HUES48 (cell line): ENCODE measurements at regions not wholly inside any gene's neighbourhood (a gene's known extent, or its start where the extent isn't known, plus 50 kb on each side); places are given as distances from the start of the nearest gene placed in this dataset.
"Not testable (repeated sequence)": the region's sequence is repeated elsewhere in the genome, so short reads cannot be mapped to it uniquely, and the experiment has no call there.

ENCODE experiments used
- H3K27ac ChIP-seq: one replicate; pipeline ENCODE4 v1.7.0; 2013; ENCODE audit warnings: low read depth, low read length, inconsistent platforms
- H3K27me3 ChIP-seq: 2 replicates; pipeline ENCODE4 v1.6.1; 2013; ENCODE audit warnings: mild to moderate bottlenecking, low read length; ENCODE audit not compliant: control insufficient read depth, insufficient read depth
- H3K36me3 ChIP-seq: 2 replicates; pipeline ENCODE4 v1.6.1; 2013; ENCODE audit warnings: low read length; ENCODE audit not compliant: control insufficient read depth, insufficient read depth
- H3K4me1 ChIP-seq: 2 replicates; pipeline ENCODE4 v1.6.1; 2013; ENCODE audit warnings: mild to moderate bottlenecking, low read length; ENCODE audit not compliant: control insufficient read depth, insufficient read depth
- H3K4me3 ChIP-seq: 2 replicates; pipeline ENCODE4 v1.5.1; 2013; ENCODE audit warnings: mild to moderate bottlenecking, low read depth, low read length
- H3K9ac ChIP-seq: 2 replicates; pipeline ENCODE4 v1.6.1; 2013; ENCODE audit warnings: mild to moderate bottlenecking, low read depth, low read length, moderate library complexity
- H3K9me3 ChIP-seq: 2 replicates; pipeline ENCODE4 v1.6.1; 2013; ENCODE audit warnings: low read length; ENCODE audit not compliant: control insufficient read depth, insufficient read depth

- H3K36me3 ChIP-seq, H3K4me3 ChIP-seq, H3K27ac ChIP-seq, H3K27me3 ChIP-seq, H3K9ac ChIP-seq, H3K9me3 ChIP-seq: not testable (repeated sequence)
- H3K4me1 ChIP-seq, result peaks cover 26% of the 10 kb centered on the region
These were observed 613.9 kb downstream of the HTR1B start for GRCh38 chr6:76849274-76849970.

GRCh38 chr6:76843054-76843822 lies 620.1 kb downstream of the HTR1B start:
- Histone ChIP-seq H3K4me1 (peaks cover 5% of the 10 kb centered on the region; the same call in 1 of the 2 replicates), H3K4me3 (no peak overlapping the region), H3K27me3 (no peaks in the 10 kb centered on the region), H3K9me3 (no peaks in the 10 kb centered on the region), H3K9ac (no peak overlapping the region), H3K27ac (no peak overlapping the region), H3K36me3 (no peaks in the 10 kb centered on the region)

DNA sequence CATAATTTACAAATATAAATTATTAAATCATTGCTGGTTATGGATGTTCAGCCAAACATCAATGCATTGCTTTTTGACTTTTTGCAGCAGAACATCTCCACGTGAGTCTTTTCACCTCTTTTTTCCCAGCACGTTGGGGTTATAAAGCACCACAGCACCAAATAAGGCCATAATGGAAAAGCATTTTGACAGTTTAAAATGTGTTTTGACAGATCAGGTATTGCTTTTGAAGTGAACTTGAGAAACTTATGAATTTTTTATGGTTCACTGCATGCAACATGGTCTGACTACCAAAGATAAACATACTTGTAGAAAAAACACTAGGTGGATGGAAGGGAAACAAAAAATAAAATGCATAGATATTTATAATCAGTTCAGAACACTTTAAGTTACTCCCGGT lies 622.4 kb downstream of the HTR1B start:
- no peaks in the 10 kb centered on the region for H3K9me3 ChIP-seq
- H3K27ac ChIP-seq, result no peak overlapping the region
- H3K9ac ChIP-seq, result no peak overlapping the region
- no peaks in the 10 kb centered on the region for H3K36me3 ChIP-seq
- H3K27me3 ChIP-seq, result no peaks in the 10 kb centered on the region
- no peak overlapping the region for H3K4me3 ChIP-seq
- peaks cover 5% of the 10 kb centered on the region; the same call in 1 of the 2 replicates for H3K4me1 ChIP-seq

DNA sequence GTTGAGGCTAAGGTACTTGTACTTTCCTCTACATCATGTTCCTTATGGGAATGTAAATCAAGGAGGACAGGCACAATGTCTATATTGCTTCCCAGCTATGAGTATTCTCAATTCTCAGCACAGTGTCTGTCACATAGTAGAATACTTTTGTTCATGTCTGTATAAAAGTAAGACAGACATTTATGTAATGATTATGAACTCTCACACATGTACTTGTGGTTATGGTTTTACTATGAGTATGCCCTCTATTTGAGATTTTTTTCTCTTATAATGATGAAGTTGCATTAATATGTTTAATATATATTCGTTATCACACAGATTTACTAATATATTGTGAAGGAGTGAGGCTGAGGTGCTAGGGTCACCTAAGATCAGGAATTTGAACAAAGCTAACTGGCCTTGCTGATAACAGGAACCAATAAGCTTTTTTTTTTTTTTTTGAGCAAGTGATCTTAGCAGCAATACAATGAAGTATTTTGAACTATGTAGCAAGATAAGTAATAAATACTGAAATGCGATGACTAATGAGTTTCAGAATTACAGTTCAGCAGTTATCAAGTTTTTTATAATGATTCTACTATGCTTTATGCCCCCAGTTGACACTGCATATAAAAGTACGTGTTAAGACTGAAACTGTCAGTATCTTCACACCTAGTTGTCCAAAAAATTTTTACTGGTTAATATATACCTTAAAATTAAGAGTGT lies 623.1 kb downstream of the HTR1B start:
- H3K4me1 ChIP-seq, result peaks cover 5% of the 10 kb centered on the region; the same call in 1 of the 2 replicates
- no peak overlapping the region for H3K27ac ChIP-seq
- H3K9me3 ChIP-seq, result no peaks in the 10 kb centered on the region
- H3K36me3 ChIP-seq, result no peaks in the 10 kb centered on the region
- no peak overlapping the region for H3K4me3 ChIP-seq
- no peaks in the 10 kb centered on the region for H3K27me3 ChIP-seq
- no peak overlapping the region for H3K9ac ChIP-seq

DNA sequence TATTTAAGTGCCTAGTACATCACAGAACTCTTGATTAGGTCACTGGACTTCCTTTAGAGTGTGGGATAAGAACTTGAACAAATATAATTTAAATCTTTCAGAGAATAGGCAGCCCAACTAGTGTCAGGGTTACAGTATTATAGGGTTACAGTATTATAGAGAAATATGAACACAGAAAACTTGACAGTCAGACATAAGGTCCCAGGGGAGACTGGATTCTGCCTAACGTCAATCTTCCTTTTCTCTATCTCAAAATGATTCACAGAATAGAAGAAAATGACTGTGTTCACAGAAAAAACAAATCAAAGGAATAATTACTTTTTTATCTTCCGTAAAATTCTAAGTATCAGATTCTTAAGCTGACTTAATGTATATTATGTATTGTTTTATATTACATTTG lies 623.8 kb downstream of the HTR1B start:
- Histone ChIP-seq H3K27me3 (no peaks in the 10 kb centered on the region), H3K9me3 (no peaks in the 10 kb centered on the region), H3K4me1 (peaks cover 5% of the 10 kb centered on the region; the same call in 1 of the 2 replicates), H3K4me3 (no peak overlapping the region), H3K36me3 (no peaks in the 10 kb centered on the region), H3K27ac (no peak overlapping the region), H3K9ac (no peak overlapping the region)

GRCh38 chr6:76837564-76837963 lies 625.7 kb downstream of the HTR1B start:
- no peaks in the 10 kb centered on the region for H3K4me1 ChIP-seq
- H3K27ac ChIP-seq, result no peak overlapping the region
- no peaks in the 10 kb centered on the region for H3K36me3 ChIP-seq
- H3K9me3 ChIP-seq, result no peaks in the 10 kb centered on the region
- no peak overlapping the region for H3K4me3 ChIP-seq
- no peak overlapping the region for H3K9ac ChIP-seq
- no peaks in the 10 kb centered on the region for H3K27me3 ChIP-seq

GRCh38 chr6:76835695-76836094 lies 627.6 kb downstream of the HTR1B start:
- no peak overlapping the region for H3K9ac ChIP-seq
- H3K36me3 ChIP-seq, result no peaks in the 10 kb centered on the region
- no peaks in the 10 kb centered on the region for H3K27me3 ChIP-seq
- no peaks in the 10 kb centered on the region for H3K4me1 ChIP-seq
- no peak overlapping the region for H3K27ac ChIP-seq
- H3K4me3 ChIP-seq, result no peak overlapping the region
- no peaks in the 10 kb centered on the region for H3K9me3 ChIP-seq

- Histone ChIP-seq H3K4me1 (no peaks in the 10 kb centered on the region), H3K27me3 (no peaks in the 10 kb centered on the region), H3K4me3 (no peak overlapping the region), H3K9me3 (no peaks in the 10 kb centered on the region), H3K27ac (no peak overlapping the region), H3K9ac (no peak overlapping the region), H3K36me3 (no peaks in the 10 kb centered on the region)
These were observed 628.0 kb downstream of the HTR1B start for GRCh38 chr6:76835293-76835692.

- Histone ChIP-seq H3K9me3 (no peaks in the 10 kb centered on the region), H3K27me3 (no peaks in the 10 kb centered on the region), H3K27ac (no peak overlapping the region), H3K4me3 (no peak overlapping the region), H3K36me3 (no peaks in the 10 kb centered on the region), H3K9ac (no peak overlapping the region), H3K4me1 (no peaks in the 10 kb centered on the region)
These were observed 628.9 kb downstream of the HTR1B start for GRCh38 chr6:76834399-76834798.

- Histone ChIP-seq H3K36me3 (no peaks in the 10 kb centered on the region), H3K27ac (no peak overlapping the region), H3K4me1 (no peaks in the 10 kb centered on the region), H3K27me3 (no peaks in the 10 kb centered on the region), H3K4me3 (no peak overlapping the region), H3K9ac (no peak overlapping the region), H3K9me3 (peaks cover 3% of the 10 kb centered on the region; the same call in 1 of the 2 replicates)
These were observed 632.0 kb downstream of the HTR1B start for GRCh38 chr6:76831299-76831698.

GRCh38 chr6:76823578-76823977 lies 639.7 kb downstream of the HTR1B start:
- not testable (repeated sequence) for H3K9ac ChIP-seq, H3K9me3 ChIP-seq, H3K4me3 ChIP-seq, H3K27me3 ChIP-seq, H3K4me1 ChIP-seq, H3K36me3 ChIP-seq, H3K27ac ChIP-seq
